H54 (cell line): ENCODE measurements at regions not wholly inside any gene's neighbourhood (a gene's known extent, or its start where the extent isn't known, plus 50 kb on each side); places are given as distances from the start of the nearest gene placed in this dataset.

Experiments used
- DNase-seq: peaks from one replicate; pipeline ENCODE4 v3.0.0; 2011; ENCODE audit warnings: low spot score, mixed read lengths; ENCODE audit not compliant: insufficient read length
- FAIRE-seq: peaks from 3 replicates; lab custom pipeline; 2011; peaks lifted over from hg19 to GRCh38; lab: Jason Lieb, UNC
- POLR2A ChIP-seq: IDR thresholded peaks from 2 replicates; pipeline ENCODE4 v1.6.1; 2011; ENCODE audit warnings: low read depth, mild to moderate bottlenecking, low read length

DNA sequence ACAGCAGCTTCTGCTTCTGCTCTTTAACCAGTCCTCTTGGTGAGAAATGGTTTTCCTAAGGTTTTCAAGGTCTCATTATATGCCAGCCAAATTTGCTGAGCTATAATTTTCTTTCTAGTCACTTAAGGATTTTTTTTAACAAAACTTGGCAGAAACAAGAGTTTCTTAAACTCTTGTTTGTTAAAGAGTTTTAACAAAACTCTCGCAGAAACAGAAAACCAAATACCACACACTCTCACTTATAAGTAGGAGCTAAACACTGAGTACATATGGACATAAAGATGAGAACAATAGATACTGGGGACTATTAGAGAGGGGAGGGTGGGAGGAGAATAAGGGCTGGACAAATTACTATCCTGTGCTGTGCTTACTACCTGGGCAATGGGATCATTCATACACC is 908.3 kb downstream of the TUSC7 start:
- FAIRE-seq (no peak), DNase-seq (no peak)
- TF ChIP-seq POLR2A, result no peak

DNA sequence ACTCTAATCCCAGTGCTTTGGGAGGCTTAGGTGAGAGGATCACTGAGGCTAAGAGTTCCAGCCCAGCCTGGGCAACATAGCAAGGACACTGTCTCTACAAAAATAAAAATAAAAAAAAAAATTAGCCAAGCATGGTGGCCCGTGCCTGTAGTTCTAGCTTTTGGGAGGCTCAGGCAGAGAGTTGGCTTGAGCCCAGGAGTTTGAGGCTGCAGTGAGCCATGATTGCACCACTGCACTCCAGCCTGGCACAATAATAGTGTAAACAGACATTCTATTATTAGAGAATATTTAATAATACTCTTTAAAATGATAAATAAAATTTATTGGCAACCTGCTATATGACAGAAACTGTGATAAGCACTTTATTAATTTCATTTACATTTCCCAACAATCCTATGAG is 908.9 kb downstream of the TUSC7 start:
- DNase-seq (no peak), FAIRE-seq (no peak)
- no peak for TF ChIP-seq POLR2A

DNA sequence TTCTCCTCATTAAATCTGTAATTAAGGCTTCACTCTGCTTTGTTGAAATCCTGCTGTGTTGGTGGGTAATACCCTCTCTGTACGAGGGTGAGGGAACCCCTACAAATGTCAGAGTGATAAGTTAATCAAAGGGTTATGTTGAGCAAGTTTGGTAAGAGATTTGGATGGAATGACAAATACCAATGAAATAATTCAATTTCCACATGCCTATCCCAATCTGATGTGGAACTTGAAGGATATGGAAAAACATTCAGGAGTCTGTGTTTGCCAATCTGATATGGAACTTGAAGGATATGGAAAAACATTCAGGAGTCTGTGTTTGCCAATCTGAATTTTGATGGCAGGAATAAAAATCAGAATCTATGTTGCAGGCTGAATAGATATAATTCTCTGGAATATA is 910.2 kb downstream of the TUSC7 start:
- TF ChIP-seq POLR2A, result no peak
- FAIRE-seq, result no peak
- DNase-seq, result no peak

DNA sequence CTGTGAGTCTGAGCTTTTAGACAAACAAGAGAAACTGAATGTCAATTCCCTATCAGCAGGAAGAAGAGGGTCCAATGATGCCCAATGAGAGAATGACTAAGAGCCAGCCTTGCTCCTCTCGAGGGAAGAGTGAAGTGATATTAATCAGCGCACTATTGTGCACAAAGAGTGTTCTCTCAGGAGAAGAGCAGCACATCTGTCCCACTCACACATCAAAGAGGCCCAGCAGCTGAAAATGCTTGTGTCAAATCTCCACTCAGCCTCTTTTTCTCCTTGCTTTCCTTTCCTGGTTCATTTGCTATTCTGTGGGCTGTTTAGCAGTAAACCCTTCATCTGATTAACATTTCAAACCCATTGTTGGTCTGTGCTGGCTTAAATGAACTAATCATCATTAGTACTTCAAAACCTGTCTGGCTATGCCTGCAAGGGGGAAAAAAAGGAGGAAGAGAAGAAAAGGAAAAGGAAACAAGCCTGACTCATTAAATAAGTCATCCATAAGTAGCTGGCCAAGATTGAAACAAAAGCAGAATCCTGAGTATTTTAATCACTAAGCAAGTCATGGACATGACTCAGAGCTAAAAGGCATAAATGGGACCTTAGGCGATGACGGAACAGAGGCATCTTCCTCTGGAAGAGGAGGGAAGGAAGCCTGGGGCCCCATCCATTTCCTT is 912.7 kb downstream of the TUSC7 start:
- FAIRE-seq, result no peak
- DNase-seq, result no peak
- no peak for TF ChIP-seq POLR2A

DNA sequence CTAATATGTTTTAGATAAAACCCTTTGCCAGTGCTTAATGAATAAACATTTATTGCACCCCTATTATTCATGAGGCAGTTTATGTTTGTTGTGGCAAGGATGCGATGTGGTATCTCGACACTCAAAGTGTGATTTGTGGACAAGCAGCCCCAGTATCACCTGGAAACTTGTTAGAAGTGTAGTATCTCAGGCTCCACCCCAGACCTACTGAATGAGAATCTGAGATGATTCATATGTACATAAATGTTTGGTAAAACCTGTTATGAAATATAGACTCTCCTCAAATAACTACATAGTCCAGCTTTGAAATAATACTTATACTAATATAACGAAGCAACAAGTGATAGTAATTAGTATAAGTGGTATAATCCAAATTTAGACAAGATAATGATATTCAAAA is 914.8 kb downstream of the TUSC7 start:
- no peak for FAIRE-seq
- TF ChIP-seq POLR2A, result no peak
- no peak for DNase-seq

DNA sequence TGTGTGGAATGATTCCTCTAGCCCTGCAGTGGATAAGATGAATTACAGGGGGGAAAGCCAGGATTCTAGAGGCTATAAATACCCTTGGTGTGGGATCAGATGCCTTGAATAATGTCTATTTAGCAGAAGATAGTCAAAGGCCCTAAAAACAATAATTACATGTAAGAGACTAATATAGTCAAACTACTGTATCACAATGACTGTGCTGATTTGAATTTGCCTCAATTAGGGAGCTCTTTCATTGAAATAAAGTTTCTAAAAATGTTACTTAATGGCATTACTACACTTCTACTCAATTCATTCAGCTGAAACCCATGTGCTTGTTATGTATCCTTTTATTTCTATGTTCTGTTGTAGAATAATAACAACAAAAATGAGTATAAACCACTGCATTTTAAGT is 915.6 kb downstream of the TUSC7 start:
- no peak for DNase-seq
- TF ChIP-seq POLR2A, result no peak

DNA sequence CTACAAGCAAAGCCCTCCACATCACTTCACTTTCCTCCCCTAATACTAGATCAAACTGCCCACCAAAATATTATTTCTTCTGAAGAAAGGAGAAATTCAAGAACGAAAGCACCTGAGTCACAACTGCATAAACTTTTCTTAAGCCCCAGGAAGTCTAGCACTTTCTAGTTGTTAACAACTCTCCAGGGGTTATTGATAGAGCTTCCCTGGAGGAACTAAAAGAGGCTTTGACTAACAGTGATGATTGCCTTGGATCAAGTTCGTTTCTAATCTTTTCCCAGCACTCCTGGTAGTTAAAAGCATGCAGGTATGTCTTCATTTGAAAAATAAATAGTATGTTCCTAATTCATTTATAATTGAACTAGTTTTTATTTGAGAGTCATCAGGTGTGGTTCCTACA is 917.0 kb downstream of the TUSC7 start:
- no peak for FAIRE-seq
- TF ChIP-seq POLR2A, result no peak
- no peak for DNase-seq

More for the DNA sequence above, 915.6 kb downstream of the TUSC7 start:
- FAIRE-seq, result no peak

DNA sequence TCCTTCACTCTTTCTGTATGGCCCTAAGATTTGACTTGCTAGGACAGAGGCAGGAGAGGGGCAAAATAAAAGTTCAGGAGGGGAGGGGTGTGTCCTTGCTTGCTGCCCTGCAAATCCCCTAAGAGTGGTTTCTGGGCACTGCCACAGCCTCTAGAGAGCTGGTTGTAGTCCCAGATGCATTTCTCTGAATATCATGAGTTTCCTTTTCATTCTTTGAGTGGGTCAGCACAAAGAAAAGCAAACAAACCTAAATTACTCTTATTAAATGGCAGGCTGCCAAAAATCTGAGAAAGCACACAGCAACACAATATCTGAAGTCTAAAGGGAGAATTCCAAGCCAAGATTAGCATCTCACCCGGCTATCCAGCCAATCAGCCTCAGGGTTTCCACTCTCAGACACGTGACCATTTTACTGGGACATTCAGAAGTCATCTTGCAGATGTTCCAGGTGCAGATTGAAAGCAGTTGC is 919.3 kb downstream of the TUSC7 start:
- DNase-seq, result no peak
- no peak for FAIRE-seq
- TF ChIP-seq POLR2A, result no peak

DNA sequence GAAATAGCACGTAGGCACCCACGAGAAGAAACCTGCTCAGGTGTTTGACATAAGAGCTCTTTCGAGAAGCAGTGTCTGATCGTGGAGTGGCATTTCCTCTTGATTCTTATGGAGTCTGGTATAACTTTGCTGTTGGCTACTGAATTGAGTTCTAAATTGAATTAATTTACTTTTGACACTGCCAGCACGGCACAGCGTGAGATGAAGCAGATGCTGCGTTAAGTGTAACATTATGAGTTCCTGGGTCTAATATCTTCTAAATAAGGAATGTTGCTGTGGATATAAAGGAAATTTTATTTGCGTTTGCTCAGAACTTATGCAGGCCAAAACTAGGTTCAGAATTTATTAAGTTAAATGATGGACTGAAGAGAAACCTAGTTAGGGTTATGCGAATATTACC is 919.9 kb downstream of the TUSC7 start:
- no peak for TF ChIP-seq POLR2A
- FAIRE-seq, result no peak
- DNase-seq, result no peak

DNA sequence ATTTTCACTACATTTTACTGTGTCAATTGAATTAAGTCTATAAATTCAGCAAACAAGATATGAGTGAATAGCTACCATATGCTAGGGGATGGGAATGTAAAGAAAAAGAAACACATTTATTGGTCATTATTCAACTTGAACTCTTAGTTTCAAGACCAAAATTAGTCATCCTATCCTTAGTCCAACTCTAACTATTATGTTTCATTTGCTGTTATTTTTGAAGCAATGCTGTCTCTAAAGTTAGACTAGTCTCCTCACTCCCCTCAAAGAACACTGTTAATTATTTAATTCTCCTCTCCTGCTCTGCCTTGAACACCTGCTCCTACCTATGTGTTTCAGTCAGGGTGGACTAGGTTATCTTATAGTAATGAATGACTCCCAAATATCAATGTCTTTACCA is 920.9 kb downstream of the TUSC7 start:
- no peak for FAIRE-seq
- no peak for DNase-seq
- no peak for TF ChIP-seq POLR2A

DNA sequence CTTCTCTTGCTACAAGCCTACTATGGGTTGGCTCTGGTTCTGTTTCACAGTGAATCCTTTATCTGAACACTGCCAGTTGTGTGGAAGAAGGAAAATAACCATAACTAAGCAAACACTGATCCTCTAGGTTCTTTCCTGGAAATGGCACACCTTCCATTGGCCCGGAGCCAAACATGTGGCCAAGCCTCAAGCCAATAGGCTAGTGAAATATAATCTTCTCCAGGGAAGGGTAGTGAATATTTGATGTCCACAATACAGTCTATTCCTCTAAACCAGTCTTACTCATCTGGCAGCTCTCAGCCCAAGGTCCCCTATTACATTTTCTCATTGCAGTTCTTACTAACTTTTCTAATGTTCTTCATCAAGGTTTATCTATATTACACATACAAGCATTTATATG is 921.3 kb downstream of the TUSC7 start:
- TF ChIP-seq POLR2A, result no peak
- no peak for FAIRE-seq
- DNase-seq, result no peak

DNA sequence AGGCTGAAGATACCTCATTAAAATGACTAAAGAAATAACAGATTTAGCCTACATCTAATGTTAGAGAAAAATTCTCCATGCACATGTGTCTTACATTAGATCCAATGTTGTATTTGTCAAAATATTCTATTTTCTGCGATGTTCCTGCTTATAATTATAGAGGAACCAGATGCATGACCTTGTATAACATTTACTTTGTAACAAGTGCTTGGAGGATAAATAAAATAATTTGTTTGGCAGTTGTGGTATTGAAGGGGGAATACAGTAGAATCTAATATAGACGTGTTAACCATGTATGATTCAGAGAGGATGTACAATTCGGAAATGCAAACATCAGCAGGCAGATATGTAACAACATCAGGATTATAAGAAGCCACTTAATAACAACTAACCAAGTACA is 922.2 kb downstream of the TUSC7 start:
- DNase-seq (no peak), FAIRE-seq (no peak)
- no peak for TF ChIP-seq POLR2A

DNA sequence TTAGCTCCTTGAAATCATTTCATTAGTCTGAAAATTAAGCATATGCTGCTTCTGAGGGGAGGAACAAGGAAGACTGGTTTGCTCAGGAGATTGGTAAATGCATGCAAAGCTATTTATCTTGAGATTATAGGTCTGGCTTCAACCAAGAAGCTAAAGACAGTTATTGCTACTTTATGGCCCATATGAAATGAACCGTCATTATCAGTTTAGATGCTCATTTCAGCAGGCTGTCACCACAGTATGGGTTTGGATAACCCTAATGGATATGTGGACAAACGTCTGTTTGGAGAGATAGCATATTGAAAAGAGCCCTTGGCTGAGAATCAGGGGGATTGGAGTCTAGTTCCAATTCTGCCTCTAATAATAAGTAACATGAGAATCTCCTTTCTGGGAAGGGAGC is 922.6 kb downstream of the TUSC7 start:
- TF ChIP-seq POLR2A, result no peak
- DNase-seq (no peak), FAIRE-seq (no peak)

DNA sequence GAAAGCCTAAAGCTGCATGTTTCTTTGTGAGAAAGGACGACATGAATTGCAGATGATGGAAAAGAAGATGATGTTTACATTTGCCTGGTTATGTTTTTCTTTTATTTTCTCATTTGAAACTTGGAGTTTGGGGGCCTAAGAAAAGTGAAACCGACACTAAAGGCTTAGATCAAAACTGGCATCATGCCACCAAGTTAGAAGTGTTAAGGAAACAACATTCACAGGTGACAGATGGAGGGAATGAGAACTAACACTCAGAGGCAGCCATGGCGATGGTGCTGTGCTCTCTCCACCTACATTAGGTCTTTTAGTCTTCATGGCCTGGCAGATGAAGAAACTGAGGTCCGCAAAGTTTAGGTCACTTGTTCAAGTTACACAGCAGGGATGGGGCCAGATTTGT is 923.6 kb downstream of the TUSC7 start:
- DNase-seq, result no peak
- FAIRE-seq, result no peak
- no peak for TF ChIP-seq POLR2A

DNA sequence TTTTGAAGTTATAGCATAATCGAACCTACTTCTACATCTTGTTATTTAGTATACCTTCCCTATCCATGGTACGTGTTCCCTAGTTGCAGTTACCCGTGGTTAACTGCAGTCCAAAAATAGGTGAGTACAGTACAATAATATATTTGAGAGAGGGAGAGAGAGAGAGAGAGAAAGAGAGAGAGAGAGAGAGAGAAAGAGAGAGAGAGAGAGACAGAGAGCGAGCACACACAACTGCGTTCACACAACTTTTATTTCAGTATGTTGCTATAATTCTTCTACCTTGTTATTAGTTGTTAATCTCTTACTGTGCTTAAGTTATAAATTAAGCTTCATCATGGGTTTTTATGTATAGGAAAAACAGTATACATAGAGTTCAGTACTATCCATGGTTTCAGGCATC is 928.1 kb downstream of the TUSC7 start:
- DNase-seq (no peak), FAIRE-seq (no peak)
- no peak for TF ChIP-seq POLR2A
